ENCODE measurements at regions not wholly inside any gene's neighbourhood (a gene's known extent, or its start where the extent isn't known, plus 50 kb on each side); places are given as distances from the start of the nearest gene placed in this dataset.

DNA sequence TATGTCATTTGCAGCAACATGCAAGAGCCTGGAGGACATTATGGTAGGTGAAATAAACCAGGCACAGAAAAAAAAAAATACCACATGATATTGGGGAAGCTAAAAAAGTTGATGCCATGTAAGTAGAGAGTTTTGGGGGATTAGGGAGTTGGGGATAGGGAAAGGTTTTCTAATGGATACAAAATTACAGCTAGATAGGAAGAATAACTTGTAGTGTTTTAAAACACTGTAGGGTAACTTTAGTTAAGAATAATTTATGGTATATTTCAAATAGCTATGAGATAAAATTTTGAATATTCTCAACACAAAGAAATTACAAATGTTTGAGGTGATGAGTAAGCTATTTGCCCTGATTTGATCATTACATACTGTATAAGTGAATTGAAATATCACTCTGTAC, 1456.7 kb upstream of the MIR17HG start:
- Histone ChIP-seq H3K4me1 (ENCODE audit: control insufficient read depth in 4 of 4, insufficient read depth in 4 of 4, low read length in 3 of 4) (no peaks in the 10 kb centered on the region), H3K36me3 (ENCODE audit: control insufficient read depth in 4 of 4, insufficient read depth in 3 of 4, low read depth in 1 of 4, low read length in 3 of 4) (no peaks in the 10 kb centered on the region), H3K4me3 (ENCODE audit: low read depth in 1 of 3, low read length in 3 of 3) (no peak overlapping the region), H3K27me3 (ENCODE audit: control insufficient read depth in 4 of 4, insufficient read depth in 4 of 4, low read length in 3 of 4) (no peaks in the 10 kb centered on the region), H3K27ac (ENCODE audit: low read depth in 1 of 2, low read length in 2 of 2) (no peak overlapping the region), H3K9me3 (ENCODE audit: control insufficient read depth in 4 of 4, low read length in 3 of 4) (no peaks in the 10 kb centered on the region), H3K9ac (ENCODE audit: low read depth in 1 of 2, low read length in 2 of 2) (no peak overlapping the region)
- no peak for DNase-seq (ENCODE audit: low spot score)
- no peak for TF ChIP-seq NR2F2 (IDR thresholded peaks at IDR 0.05)
- TF ChIP-seq YY1 (IDR thresholded peaks at IDR 0.05): no peak
- TF ChIP-seq, protein P1, sequence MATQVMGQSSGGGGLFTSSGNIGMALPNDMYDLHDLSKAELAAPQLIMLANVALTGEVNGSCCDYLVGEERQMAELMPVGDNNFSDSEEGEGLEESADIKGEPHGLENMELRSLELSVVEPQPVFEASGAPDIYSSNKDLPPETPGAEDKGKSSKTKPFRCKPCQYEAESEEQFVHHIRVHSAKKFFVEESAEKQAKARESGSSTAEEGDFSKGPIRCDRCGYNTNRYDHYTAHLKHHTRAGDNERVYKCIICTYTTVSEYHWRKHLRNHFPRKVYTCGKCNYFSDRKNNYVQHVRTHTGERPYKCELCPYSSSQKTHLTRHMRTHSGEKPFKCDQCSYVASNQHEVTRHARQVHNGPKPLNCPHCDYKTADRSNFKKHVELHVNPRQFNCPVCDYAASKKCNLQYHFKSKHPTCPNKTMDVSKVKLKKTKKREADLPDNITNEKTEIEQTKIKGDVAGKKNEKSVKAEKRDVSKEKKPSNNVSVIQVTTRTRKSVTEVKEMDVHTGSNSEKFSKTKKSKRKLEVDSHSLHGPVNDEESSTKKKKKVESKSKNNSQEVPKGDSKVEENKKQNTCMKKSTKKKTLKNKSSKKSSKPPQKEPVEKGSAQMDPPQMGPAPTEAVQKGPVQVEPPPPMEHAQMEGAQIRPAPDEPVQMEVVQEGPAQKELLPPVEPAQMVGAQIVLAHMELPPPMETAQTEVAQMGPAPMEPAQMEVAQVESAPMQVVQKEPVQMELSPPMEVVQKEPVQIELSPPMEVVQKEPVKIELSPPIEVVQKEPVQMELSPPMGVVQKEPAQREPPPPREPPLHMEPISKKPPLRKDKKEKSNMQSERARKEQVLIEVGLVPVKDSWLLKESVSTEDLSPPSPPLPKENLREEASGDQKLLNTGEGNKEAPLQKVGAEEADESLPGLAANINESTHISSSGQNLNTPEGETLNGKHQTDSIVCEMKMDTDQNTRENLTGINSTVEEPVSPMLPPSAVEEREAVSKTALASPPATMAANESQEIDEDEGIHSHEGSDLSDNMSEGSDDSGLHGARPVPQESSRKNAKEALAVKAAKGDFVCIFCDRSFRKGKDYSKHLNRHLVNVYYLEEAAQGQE (IDR thresholded peaks at IDR 0.05): no peak
- TF ChIP-seq HNF4A (conservative IDR thresholded peaks at IDR 0.05): no peak
- no peak for TF ChIP-seq GABPA (IDR thresholded peaks at IDR 0.05 in 1 of 2, conservative IDR thresholded peaks at IDR 0.05 in 1 of 2)
- TF ChIP-seq HNF4G (IDR thresholded peaks at IDR 0.05): no peak
- TF ChIP-seq, protein P2, sequence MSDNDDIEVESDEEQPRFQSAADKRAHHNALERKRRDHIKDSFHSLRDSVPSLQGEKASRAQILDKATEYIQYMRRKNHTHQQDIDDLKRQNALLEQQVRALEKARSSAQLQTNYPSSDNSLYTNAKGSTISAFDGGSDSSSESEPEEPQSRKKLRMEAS (IDR thresholded peaks at IDR 0.05): no peak

DNA sequence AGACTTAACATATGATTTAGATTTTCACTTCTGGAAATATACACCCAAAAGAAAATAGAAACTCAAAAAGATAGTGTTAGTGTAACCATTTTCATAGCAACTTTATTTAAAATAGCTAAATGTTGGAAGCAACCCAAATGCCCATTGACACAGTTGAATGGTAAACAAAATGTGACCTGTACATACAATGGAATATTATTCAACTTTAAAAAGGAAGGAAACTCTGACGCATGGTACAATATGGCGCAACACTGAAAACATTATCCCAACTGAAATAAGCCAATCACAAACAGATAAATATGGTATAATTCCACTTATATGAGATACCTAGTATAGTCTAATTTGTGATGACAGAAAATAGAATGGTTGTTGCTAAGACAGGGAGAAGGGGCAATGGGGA, 1456.1 kb upstream of the MIR17HG start:
- Histone ChIP-seq H3K9ac (ENCODE audit: low read depth in 1 of 2, low read length in 2 of 2) (no peak overlapping the region), H3K4me3 (ENCODE audit: low read depth in 1 of 3, low read length in 3 of 3) (no peak overlapping the region), H3K27ac (ENCODE audit: low read depth in 1 of 2, low read length in 2 of 2) (no peak overlapping the region), H3K27me3 (ENCODE audit: control insufficient read depth in 4 of 4, insufficient read depth in 4 of 4, low read length in 3 of 4) (no peaks in the 10 kb centered on the region), H3K36me3 (ENCODE audit: control insufficient read depth in 4 of 4, insufficient read depth in 3 of 4, low read depth in 1 of 4, low read length in 3 of 4) (no peaks in the 10 kb centered on the region), H3K9me3 (ENCODE audit: control insufficient read depth in 4 of 4, low read length in 3 of 4) (no peaks in the 10 kb centered on the region), H3K4me1 (ENCODE audit: control insufficient read depth in 4 of 4, insufficient read depth in 4 of 4, low read length in 3 of 4) (no peaks in the 10 kb centered on the region)
- TF ChIP-seq GABPA (IDR thresholded peaks at IDR 0.05 in 1 of 2, conservative IDR thresholded peaks at IDR 0.05 in 1 of 2) (no peak), EGR1 (IDR thresholded peaks at IDR 0.05; ENCODE audit: low read depth in 2 of 2) (no peak), HNF4A (conservative IDR thresholded peaks at IDR 0.05) (no peak), SP1 (IDR thresholded peaks at IDR 0.05) (no peak), TAF1 (conservative IDR thresholded peaks at IDR 0.05) (no peak), FOXA1 (IDR thresholded peaks at IDR 0.05) (no peak), RAD21 (IDR thresholded peaks at IDR 0.05) (no peak)
- TF ChIP-seq, protein P3, sequence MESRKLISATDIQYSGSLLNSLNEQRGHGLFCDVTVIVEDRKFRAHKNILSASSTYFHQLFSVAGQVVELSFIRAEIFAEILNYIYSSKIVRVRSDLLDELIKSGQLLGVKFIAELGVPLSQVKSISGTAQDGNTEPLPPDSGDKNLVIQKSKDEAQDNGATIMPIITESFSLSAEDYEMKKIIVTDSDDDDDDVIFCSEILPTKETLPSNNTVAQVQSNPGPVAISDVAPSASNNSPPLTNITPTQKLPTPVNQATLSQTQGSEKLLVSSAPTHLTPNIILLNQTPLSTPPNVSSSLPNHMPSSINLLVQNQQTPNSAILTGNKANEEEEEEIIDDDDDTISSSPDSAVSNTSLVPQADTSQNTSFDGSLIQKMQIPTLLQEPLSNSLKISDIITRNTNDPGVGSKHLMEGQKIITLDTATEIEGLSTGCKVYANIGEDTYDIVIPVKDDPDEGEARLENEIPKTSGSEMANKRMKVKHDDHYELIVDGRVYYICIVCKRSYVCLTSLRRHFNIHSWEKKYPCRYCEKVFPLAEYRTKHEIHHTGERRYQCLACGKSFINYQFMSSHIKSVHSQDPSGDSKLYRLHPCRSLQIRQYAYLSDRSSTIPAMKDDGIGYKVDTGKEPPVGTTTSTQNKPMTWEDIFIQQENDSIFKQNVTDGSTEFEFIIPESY (IDR thresholded peaks at IDR 0.05): no peak
- 40% methylated on average over 2 of the region's 2 CpGs for WGBS
- no peak for DNase-seq (ENCODE audit: low spot score)

DNA sequence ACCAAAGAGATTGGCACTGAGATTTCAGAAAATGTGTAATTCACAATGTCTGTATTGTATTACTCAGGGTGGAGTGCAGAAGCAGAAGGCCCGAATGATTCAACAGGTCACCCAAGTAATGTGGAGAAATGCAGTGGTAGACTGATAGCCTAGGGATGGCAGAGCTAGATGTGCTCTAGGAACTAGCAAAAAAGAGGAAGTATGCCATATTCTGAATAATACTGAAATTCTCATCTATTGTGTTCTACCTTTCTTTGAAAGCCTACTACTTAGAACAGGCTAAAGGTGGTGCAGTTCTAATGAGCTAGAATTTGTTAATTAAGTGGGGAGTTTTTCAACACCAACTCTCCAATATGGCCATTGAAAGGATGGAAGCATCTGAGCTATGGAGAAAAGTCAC, 1449.8 kb upstream of the MIR17HG start:
- no peak for DNase-seq (ENCODE audit: low spot score)
- WGBS: 75% methylated on average over 1 of the region's 1 CpG
- TF ChIP-seq YY1 (IDR thresholded peaks at IDR 0.05) (no peak), NR2F2 (IDR thresholded peaks at IDR 0.05) (no peak), RAD21 (IDR thresholded peaks at IDR 0.05) (no peak), GABPA (IDR thresholded peaks at IDR 0.05 in 1 of 2, conservative IDR thresholded peaks at IDR 0.05 in 1 of 2) (no peak), FOXA1 (IDR thresholded peaks at IDR 0.05) (no peak)
- TF ChIP-seq, protein P2 (IDR thresholded peaks at IDR 0.05): no peak
- TF ChIP-seq, protein P4, sequence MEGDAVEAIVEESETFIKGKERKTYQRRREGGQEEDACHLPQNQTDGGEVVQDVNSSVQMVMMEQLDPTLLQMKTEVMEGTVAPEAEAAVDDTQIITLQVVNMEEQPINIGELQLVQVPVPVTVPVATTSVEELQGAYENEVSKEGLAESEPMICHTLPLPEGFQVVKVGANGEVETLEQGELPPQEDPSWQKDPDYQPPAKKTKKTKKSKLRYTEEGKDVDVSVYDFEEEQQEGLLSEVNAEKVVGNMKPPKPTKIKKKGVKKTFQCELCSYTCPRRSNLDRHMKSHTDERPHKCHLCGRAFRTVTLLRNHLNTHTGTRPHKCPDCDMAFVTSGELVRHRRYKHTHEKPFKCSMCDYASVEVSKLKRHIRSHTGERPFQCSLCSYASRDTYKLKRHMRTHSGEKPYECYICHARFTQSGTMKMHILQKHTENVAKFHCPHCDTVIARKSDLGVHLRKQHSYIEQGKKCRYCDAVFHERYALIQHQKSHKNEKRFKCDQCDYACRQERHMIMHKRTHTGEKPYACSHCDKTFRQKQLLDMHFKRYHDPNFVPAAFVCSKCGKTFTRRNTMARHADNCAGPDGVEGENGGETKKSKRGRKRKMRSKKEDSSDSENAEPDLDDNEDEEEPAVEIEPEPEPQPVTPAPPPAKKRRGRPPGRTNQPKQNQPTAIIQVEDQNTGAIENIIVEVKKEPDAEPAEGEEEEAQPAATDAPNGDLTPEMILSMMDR (IDR thresholded peaks at IDR 0.05; ENCODE audit: low read depth, low read length, missing input control): no peak
- TF ChIP-seq, protein P1 (IDR thresholded peaks at IDR 0.05): no peak
- TF ChIP-seq, protein P5, sequence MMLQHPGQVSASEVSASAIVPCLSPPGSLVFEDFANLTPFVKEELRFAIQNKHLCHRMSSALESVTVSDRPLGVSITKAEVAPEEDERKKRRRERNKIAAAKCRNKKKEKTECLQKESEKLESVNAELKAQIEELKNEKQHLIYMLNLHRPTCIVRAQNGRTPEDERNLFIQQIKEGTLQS (IDR thresholded peaks at IDR 0.05): no peak
- Histone ChIP-seq H3K9ac (ENCODE audit: low read depth in 1 of 2, low read length in 2 of 2) (no peak overlapping the region), H3K4me1 (ENCODE audit: control insufficient read depth in 4 of 4, insufficient read depth in 4 of 4, low read length in 3 of 4) (no peaks in the 10 kb centered on the region), H3K36me3 (ENCODE audit: control insufficient read depth in 4 of 4, insufficient read depth in 3 of 4, low read depth in 1 of 4, low read length in 3 of 4) (no peaks in the 10 kb centered on the region), H3K27ac (ENCODE audit: low read depth in 1 of 2, low read length in 2 of 2) (no peak overlapping the region), H3K27me3 (ENCODE audit: control insufficient read depth in 4 of 4, insufficient read depth in 4 of 4, low read length in 3 of 4) (no peaks in the 10 kb centered on the region), H3K9me3 (ENCODE audit: control insufficient read depth in 4 of 4, low read length in 3 of 4) (no peaks in the 10 kb centered on the region), H3K4me3 (ENCODE audit: low read depth in 1 of 3, low read length in 3 of 3) (no peak overlapping the region)

All from liver (tissue), 8 donors.